KOPT-K1 (cell line): ENCODE measurements at regions not wholly inside any gene's neighbourhood (a gene's known extent, or its start where the extent isn't known, plus 50 kb on each side); places are given as distances from the start of the nearest gene placed in this dataset.
A peak's percentile ranks its signal among the peaks of the same experiment; 100 is the strongest.

Experiments used
- H3K27ac ChIP-seq: fragments of 200-600 bp; sonication (generic); 2 replicates; pipeline ENCODE4 v1.5.1; 2016; ENCODE audit warnings: antibody characterized with exemption, mild to moderate bottlenecking, low read depth, low read length; ENCODE audit not compliant: poor library complexity, severe bottlenecking
- H3K36me3 ChIP-seq: fragments of 200-600 bp; sonication (generic); 2 replicates; pipeline ENCODE4 v1.5.1; 2017; ENCODE audit warnings: antibody characterized with exemption, mild to moderate bottlenecking, low read length, moderate library complexity; ENCODE audit not compliant: insufficient read depth
- H3K9me3 ChIP-seq: fragments of 200-600 bp; sonication (generic); 2 replicates; pipeline ENCODE4 v1.5.1; 2017; ENCODE audit warnings: antibody characterized with exemption, low read length, mild to moderate bottlenecking; ENCODE audit not compliant: insufficient read depth, poor library complexity, severe bottlenecking

DNA sequence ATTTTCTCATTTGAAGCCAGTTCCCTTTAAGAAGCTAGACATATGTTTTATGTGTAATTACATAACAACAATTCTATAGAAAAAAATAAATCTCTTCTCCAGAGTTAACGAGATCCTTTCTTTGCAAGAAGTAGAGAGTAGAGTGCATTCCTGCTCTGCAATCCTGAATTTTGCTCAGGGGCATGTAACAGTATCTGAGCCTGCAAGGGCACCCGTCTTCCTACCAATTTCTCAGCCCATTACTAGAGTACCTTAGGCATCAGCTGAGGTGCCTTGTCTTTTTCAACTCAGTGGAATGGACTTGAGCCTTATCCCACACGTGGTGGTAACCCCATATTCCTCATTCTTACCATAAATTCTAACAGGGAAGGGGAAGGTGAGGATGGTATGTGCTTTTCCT lies 205.9 kb downstream of the IKZF2 start:
- H3K27ac ChIP-seq = no peak overlapping the region
- H3K36me3 ChIP-seq = peaks cover 32% of the 10 kb centered on the region
- H3K9me3 ChIP-seq = no peaks in the 10 kb centered on the region

DNA sequence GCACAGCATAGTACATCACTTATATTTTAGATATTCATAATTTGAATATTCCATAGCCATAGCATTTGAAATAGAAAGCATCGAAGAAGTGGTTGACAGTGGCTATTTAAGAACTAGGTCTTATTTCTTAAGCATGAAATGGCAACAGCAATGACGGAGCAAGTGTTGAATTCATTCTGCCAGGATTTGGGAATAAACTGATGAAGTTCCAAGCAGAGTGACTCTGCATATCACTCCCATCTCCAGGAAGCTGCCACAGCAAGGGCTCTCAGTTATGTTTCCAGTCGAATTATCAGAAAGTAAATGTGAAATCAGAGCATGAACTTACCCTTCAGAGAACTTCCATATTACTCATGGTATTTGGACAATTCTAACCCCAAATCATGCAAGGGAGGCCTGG lies 208.1 kb downstream of the IKZF2 start:
- peaks cover 46% of the 10 kb centered on the region for H3K36me3 ChIP-seq
- no peak overlapping the region for H3K27ac ChIP-seq
- H3K9me3 ChIP-seq = no peaks in the 10 kb centered on the region

DNA sequence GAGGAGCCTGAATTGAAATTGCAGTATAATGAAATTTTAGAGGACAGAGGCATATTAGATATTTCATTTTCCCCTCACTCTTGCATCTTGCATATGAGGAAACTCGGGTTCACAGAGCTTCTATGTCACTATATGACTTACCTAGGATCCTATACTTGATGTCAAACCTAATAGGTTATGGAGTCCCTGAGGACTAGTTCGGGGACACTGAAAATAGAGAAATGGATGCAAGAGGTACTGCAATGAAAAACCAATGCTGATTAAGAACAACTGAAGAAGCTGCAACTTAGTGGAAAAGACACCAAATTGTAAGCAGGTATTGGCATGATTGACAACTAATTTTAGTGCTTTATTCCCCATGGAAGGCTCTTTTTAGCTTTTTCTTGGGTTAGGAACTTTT lies 210.1 kb downstream of the IKZF2 start:
- no peak overlapping the region for H3K27ac ChIP-seq
- H3K36me3 ChIP-seq = peaks cover 58% of the 10 kb centered on the region
- no peaks in the 10 kb centered on the region for H3K9me3 ChIP-seq

DNA sequence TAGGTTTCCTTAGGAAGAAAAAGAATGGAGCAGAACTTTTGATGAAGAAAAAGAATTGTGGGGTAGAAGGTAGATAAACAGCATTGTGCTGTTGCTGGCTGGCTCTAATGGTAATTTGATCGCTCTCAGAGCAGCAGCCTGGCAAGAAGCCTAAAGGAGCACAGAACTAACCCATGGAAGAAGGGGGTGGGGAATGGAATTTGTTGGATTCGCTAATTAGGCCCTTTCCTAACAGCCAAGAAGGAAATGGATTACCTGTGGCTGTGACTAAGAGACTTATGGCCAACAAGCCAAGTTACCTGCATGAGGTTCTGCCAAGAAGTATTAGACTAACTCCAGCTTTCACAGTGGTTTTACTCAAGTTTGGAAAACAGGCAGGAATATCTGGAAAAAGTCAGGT lies 210.6 kb downstream of the IKZF2 start:
- Histone ChIP-seq H3K27ac (no peak overlapping the region), H3K36me3 (peaks cover 59% of the 10 kb centered on the region), H3K9me3 (no peaks in the 10 kb centered on the region)

DNA sequence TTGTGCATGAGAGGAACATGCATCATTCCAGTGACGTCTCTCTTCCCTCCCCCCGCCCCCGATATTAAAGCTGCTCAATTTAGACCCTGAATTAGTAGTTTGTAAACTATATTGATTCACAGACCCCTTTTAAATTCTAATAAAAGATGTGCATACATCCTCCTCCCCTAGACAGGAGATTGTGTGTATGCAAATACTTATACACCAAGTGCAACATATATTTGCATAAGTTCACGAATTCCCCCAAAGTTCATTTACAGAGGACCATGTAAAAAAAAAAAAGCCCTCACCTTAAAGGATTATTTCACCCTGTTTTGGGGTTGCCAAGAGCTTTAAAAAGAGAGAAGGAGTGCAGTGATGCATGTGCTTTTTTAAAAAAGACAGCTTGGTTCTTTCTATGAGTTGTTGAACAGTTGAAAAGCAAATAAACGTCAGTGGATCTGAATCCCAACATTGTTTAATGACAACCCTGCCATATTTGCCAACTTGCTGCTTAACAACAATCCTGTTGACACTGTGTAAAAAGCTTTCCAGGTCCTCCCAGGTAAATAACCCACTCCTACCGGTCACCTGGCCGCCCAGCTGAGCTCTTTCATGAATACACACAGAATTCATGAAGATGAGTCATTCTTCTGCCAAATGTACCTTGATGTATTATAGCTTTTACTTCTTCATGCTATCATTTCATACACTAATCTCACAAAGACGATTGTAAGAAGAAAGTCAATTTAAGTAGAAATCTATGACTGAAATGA lies 211.5 kb downstream of the IKZF2 start:
- peaks cover 68% of the 10 kb centered on the region for H3K36me3 ChIP-seq
- H3K27ac ChIP-seq = no peak overlapping the region
- H3K9me3 ChIP-seq = no peaks in the 10 kb centered on the region

DNA sequence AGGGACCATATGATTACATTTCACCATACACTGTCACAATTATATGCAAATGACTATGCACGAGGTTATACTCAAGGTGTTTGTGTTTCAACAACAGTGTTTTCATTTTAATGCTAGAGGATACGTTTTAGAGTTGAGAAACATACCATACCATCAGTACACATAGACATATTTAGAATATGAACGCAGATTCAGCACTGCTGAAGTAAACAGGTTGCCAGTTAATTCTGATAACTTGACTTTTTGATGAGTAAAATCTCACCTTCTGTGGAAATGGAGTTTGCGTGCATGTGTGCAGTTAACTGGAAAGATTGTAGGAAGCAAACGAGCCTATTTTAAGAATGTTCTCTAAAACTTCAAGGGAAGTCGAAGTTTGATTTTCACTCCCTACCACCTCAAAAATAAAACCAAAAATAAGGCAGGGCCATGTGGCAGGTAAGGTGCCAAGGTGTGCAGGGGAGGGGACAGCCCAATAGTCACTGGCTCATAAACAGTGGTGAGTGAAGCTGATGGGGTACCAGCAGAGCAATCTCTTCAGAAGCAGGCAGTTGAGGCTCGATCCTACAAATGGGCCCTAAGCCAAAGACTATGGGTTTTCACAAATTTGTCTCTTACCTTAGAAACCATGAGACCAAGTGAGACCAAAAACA lies 213.1 kb downstream of the IKZF2 start:
- peaks cover 70% of the 10 kb centered on the region for H3K36me3 ChIP-seq
- H3K9me3 ChIP-seq = no peaks in the 10 kb centered on the region
- H3K27ac ChIP-seq = no peak overlapping the region

DNA sequence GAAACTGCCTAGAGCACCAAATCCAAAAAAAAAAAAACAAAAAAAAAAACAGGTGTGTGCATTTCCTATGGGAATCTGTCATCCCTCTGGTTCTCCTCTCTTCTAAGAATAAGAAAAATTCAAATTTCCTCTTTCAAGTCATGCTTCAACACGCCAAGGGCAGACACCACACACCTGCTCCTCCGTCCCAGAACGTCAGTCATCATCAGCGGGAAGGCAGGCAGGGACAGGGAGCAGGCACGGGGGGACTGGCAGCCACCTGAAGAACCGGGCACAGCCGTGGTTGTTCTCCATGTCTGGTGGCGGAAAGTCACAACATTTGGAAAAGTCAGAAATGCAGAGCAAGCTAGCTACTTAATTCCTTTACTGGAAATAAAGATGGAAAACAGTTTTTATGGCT lies 214.8 kb downstream of the IKZF2 start:
- no peaks in the 10 kb centered on the region for H3K9me3 ChIP-seq

DNA sequence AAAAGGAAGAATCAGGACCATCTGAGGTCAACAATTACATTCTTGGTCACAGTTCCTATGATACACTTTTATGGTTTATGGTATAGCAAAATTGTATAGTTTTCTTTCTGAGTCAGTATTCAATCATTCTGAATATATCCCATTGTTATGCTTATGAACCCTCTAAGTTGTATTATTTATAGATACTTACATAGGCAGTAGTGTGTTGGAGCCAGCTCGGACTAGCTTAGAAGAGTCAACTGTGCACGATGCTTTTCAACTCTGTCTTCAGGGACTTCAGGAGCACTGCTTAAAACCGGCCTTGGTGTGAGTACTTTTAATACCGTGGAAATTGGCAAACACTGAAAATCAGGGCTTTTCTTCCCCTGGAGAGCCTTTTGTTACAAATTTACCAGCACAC lies 215.7 kb downstream of the IKZF2 start:
- H3K9me3 ChIP-seq = no peaks in the 10 kb centered on the region
- peaks cover 60% of the 10 kb centered on the region for H3K36me3 ChIP-seq
- H3K27ac ChIP-seq = no peak overlapping the region

More for the DNA sequence above, 214.8 kb downstream of the IKZF2 start:
- Histone ChIP-seq H3K36me3 (peaks cover 63% of the 10 kb centered on the region), H3K27ac (no peak overlapping the region)

DNA sequence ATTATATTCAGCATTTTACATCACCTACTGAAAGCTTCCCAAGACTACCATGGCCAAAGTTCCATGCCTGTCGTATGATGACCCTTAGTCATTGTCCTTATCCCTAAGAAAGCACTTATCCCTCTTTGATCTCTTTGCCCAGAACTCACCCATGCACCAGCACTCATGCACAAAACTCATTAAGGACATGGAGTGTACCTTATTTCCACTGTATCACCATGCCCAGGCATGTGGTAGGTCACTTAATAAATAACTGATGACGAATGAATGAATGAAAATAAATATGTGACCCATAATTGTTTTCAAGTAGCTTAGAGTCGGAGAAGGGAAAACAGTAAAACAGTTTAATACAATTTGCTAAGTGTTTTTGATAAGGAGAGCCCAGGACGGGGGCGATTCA lies 220.1 kb downstream of the IKZF2 start:
- Histone ChIP-seq H3K36me3 (peaks cover 20% of the 10 kb centered on the region), H3K27ac (peak overlapping the region; percentile 34), H3K9me3 (no peaks in the 10 kb centered on the region)

DNA sequence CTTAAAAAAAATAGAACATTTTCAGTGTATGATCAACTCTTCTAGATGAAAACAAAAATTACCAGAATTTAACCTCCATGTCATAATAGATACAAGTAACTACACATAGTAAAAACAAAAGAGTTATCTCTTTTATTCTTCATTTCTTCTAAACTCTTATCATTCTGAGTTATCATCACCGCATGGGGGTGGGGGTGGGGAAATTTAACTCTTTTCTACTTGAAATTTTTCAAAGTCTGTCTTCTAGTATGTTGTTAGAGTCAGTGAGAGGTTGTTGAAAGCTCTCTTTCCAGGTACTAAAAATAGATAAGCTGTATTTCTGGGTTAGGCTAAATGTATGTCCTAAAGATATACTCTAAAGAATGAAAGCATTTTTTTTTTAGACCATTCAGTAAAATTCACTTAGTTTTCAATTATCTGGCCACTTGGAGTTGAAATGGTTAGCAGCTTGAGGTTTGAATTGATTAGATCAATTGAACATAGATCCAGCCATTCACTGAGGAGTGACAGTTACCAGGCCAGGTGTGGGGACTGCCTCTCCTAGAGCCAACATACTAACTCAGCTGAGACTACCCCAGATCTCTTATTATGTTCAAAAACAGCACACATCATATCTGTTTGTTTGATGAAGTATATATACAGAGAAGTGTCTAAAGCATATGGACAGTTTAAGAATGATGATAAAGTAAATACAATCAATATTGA lies 220.7 kb downstream of the IKZF2 start:
- Histone ChIP-seq H3K36me3 (peaks cover 18% of the 10 kb centered on the region), H3K9me3 (no peaks in the 10 kb centered on the region), H3K27ac (peak overlapping the region; percentile 34)

DNA sequence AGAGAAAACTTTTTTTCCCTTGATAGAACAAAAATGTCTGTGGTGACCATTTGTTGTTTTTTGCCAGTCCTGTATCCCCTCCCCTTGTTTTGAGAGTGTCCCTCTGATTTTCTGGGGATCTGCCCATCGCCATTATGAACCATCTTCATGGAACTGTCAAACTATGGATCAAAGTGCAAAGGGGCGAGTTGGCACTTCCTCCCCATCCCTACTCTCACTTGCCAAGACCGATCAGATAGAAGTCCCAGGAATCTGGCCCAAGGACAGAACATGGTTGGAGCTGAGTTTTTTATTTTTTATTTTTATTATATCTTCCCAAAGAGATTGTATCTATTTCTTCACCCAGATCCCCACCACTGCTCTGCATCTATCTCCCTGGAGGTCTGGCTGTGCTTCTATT lies 221.4 kb downstream of the IKZF2 start:
- Histone ChIP-seq H3K36me3 (peaks cover 10% of the 10 kb centered on the region; the same call in 1 of the 2 replicates), H3K27ac (no peak overlapping the region), H3K9me3 (no peaks in the 10 kb centered on the region)

DNA sequence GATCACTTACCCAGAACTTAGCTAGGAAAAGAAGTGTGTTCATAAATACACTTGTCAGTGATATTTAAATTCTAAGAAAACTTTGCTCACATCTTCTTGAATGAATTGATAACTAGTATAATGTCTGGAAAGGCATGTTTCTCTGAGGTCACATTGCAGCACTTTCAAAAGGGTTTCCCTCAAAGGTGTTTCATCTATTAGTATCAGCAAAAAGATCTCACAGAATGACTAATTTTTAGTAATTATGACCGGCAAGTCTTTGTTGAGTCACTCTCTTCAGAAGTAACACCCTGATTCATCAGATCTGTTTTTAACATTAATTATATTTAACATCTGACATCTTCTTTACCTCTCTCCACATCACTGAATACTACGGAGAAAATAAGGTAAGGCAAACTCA lies 222.3 kb downstream of the IKZF2 start:
- Histone ChIP-seq H3K27ac (no peak overlapping the region), H3K9me3 (no peaks in the 10 kb centered on the region), H3K36me3 (peaks cover 3% of the 10 kb centered on the region; the same call in 1 of the 2 replicates)

DNA sequence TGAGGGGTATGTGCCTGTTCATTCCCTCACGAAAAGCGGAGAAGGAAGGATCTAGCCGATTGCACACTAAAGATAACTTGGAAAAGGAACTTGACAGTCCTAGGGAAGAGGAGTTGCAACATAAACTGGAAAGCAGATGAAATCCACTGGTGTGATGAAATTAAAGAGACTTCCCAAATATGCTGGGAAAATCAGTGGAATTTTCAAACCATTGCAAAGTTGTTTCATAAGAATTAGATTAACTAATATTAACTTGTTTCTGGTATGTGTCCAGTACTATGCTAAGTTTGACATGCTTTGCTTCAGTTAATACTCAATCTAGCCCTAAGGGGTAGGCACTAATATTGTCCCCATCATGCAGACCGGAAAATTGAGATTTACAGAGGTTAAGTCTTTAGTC lies 222.7 kb downstream of the IKZF2 start:
- Histone ChIP-seq H3K27ac (no peak overlapping the region), H3K9me3 (no peaks in the 10 kb centered on the region), H3K36me3 (no peaks in the 10 kb centered on the region; the same call in 1 of the 2 replicates)

DNA sequence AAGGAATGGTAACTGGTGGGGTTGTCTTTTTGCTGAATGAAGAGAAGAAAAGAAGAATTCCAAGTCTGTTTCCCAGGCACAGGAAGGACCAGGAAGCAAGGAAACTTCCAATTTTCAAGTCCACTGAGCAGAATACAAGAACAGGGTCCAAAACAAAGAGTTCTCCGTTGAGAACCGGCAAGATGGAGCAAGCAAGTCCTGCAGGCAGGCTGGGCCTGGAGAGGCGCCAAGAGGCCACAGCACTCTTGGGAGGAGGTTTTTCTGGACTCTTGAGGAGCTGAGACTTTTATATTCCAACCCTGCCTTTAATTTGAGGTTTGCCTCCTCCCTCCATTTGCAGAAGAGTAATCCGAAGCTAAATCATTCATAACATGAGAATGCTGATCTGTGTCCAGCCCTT lies 224.5 kb downstream of the IKZF2 start:
- Histone ChIP-seq H3K36me3 (no peaks in the 10 kb centered on the region), H3K27ac (no peak overlapping the region), H3K9me3 (no peaks in the 10 kb centered on the region)

DNA sequence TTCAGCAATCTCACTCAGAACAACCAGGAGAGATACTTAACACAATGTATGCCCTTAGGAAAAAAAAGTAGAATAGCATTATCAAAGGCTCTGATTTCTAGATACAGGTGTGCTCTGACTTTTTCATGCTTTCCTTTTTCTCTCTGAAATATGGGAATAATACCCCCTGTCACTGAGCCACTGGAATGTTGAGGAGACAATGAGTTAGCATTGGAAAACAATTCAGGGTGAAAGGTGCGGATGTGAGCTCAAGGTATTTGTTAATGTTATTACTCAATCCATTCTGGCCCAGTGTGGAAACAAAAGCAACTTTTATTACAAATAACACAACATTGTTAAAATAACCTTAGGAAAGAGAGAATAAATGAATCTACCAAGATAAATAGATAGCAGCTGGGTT lies 228.0 kb downstream of the IKZF2 start:
- H3K9me3 ChIP-seq = no peaks in the 10 kb centered on the region
- H3K36me3 ChIP-seq = no peaks in the 10 kb centered on the region
- no peak overlapping the region for H3K27ac ChIP-seq
